HepG2 (cell line): ENCODE measurements at regions not wholly inside any gene's neighbourhood (a gene's known extent, or its start where the extent isn't known, plus 50 kb on each side); places are given as distances from the start of the nearest gene placed in this dataset.

Source experiments
- KAT7 ChIP-seq: IDR thresholded peaks from 2 replicates; pipeline ENCODE4 v1.6.1; 2018; ENCODE audit warnings: borderline replicate concordance, missing compliant biosample characterization
- RAD21 ChIP-seq: fragments of 450-650 bp; formaldehyde crosslinking; IDR thresholded peaks from 2 replicates; pipeline ENCODE4 v1.5.0; 2020; ENCODE audit warnings: mild to moderate bottlenecking
- TCF7L2 ChIP-seq: IDR thresholded peaks from 2 replicates; pipeline ENCODE4 v1.6.1; 2011; ENCODE audit warnings: mild to moderate bottlenecking, low read depth, low read length, moderate library complexity

- TF ChIP-seq RAD21 (CRISPR knock-in tag) (peak; percentile 67; the same call in 1 of the 2 replicates), KAT7 (CRISPR knock-in tag) (no peak), TCF7L2 (no peak)
These were observed 143.3 kb upstream of the ZNF644 start for GRCh38 chr1:91165033-91165654.
